Fibroblast of pulmonary artery (primary cell): ENCODE measurements at regions not wholly inside any gene's neighbourhood (a gene's known extent, or its start where the extent isn't known, plus 50 kb on each side); places are given as distances from the start of the nearest gene placed in this dataset.

Source experiments
- DNase-seq: peaks from one replicate; pipeline ENCODE4 v3.0.0-alpha.2; 2010; ENCODE audit warnings: low read depth
- H3K4me3 ChIP-seq: replicated peaks from 2 replicates; pipeline ENCODE4 v1.5.1; 2011; ENCODE audit warnings: low read depth, mild to moderate bottlenecking, control low read depth, low read length, moderate library complexity
- CTCF ChIP-seq: IDR thresholded peaks from 2 replicates; pipeline ENCODE4 v1.5.1; 2011; ENCODE audit warnings: mild to moderate bottlenecking, control low read depth, low read length, inconsistent platforms; ENCODE audit errors: missing control alignments

GRCh38 chr2:195199864-195200263 is 457.2 kb upstream of the SLC39A10 start:
- DNase-seq: no peak
- no peak for TF ChIP-seq CTCF
- no peak overlapping the region for H3K4me3 ChIP-seq

- no peak for DNase-seq
- TF ChIP-seq CTCF: no peak
- H3K4me3 ChIP-seq: no peak overlapping the region
Observed at GRCh38 chr2:195181059-195181705, 475.8 kb upstream of the SLC39A10 start.

- H3K4me3 ChIP-seq: no peak overlapping the region
- no peak for TF ChIP-seq CTCF
- no peak for DNase-seq
Observed at GRCh38 chr2:195168369-195168768, 488.7 kb upstream of the SLC39A10 start.

GRCh38 chr2:195164930-195165329 is 492.1 kb upstream of the SLC39A10 start:
- TF ChIP-seq CTCF: no peak
- DNase-seq: no peak
- H3K4me3 ChIP-seq: no peak overlapping the region

- DNase-seq: no peak
- no peak for TF ChIP-seq CTCF
- no peak overlapping the region for H3K4me3 ChIP-seq
Observed at GRCh38 chr2:195162918-195163317, 494.1 kb upstream of the SLC39A10 start.

- no peak overlapping the region for H3K4me3 ChIP-seq
- DNase-seq: no peak
Observed at GRCh38 chr2:195162194-195162593, 494.8 kb upstream of the SLC39A10 start.

More at GRCh38 chr2:195162194-195162593, 494.8 kb upstream of the SLC39A10 start:
- no peak for TF ChIP-seq CTCF
